Esophagus squamous epithelium (tissue), 4 donors: ENCODE measurements at regions not wholly inside any gene's neighbourhood (a gene's known extent, or its start where the extent isn't known, plus 50 kb on each side); places are given as distances from the start of the nearest gene placed in this dataset.

Experiments
- CTCF ChIP-seq, 6 experiments: fragments of 450-650 bp in 4 of 6; fragments of 200-600 bp in 2 of 6; sonication (generic) in 2 of 6; IDR thresholded peaks; one replicate each; pipeline ENCODE4 v1.5.1; 2016 to 2019; ENCODE audit warnings: antibody characterized with exemption in 6 of 6, mild to moderate bottlenecking in 4 of 6, moderate library complexity in 4 of 6
- POLR2A ChIP-seq, 4 donors: fragments of 450-650 bp; IDR thresholded peaks; one replicate each; pipeline ENCODE4 v1.6.1; 2017; ENCODE audit warnings: antibody characterized with exemption in 4 of 4, mild to moderate bottlenecking in 4 of 4, moderate library complexity in 3 of 4

DNA sequence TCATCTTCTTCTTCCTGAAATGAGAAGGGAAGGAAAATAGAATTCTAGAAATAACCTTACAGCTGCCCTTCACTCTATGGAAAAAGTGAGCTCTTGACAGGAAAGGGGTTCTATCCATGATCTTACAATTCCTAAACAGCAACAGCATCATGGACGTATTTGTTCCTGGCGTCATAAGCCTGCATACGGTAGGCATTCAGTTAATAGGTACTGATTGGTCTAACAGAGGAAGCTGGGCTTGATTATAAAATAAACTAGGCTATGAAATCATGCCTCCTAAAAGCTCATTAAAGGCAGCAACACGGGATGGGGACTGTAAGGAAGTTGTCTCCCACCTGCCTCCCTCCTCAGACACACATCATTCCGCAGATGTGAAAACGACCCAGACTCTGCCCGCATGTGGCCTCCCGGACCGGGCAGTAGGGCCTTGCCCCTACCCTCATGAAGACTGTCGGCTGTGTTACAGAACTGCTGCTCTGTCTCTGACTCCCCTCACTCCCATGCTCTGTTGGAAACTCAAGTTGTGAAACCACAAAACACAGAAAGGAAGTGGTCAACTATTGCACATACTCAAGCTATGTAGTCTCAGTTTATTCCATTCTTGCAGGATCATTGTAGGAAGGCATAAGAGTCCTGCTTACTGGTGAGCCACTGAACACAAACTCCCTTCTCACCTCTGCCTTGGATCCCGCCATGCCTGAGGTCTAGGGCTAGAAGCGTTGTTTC is 129.8 kb downstream of the DLEU7 start:
- TF ChIP-seq CTCF (IDR thresholded peaks at IDR 0.05) (no peak), POLR2A (IDR thresholded peaks at IDR 0.05) (peak in 1 of 4 donors; percentile 42)
